GM19395 (cell line): ENCODE measurements at regions not wholly inside any gene's neighbourhood (a gene's known extent, or its start where the extent isn't known, plus 50 kb on each side); places are given as distances from the start of the nearest gene placed in this dataset.

Source experiments
- ATAC-seq: cut with Tn5 transposase; IDR thresholded peaks from one replicate; pipeline ENCODE4 v1.9.1; 2021; ENCODE audit warnings: mild to moderate bottlenecking, moderate library complexity; ENCODE audit not compliant: unreplicated experiment

DNA sequence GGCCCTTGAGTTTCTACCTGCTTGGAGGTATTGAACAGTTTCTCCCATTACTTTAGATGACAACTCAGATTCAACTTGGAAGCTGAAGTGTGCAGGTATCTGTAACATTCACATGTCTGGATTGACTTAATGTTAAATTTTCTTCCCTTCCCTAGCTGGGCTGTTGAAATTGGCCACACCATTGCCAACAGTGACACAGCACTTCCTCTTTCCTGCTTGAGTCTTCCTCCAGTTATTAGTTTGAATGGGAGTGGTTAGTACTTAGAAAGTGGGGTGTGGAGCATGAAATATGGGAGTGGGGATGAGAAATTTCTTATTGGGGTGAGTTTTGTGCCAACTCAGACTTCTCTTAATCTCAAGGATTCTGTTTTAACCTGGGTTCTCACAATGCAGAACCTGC, 454.9 kb downstream of the KCNJ2 start:
- no peak for ATAC-seq

DNA sequence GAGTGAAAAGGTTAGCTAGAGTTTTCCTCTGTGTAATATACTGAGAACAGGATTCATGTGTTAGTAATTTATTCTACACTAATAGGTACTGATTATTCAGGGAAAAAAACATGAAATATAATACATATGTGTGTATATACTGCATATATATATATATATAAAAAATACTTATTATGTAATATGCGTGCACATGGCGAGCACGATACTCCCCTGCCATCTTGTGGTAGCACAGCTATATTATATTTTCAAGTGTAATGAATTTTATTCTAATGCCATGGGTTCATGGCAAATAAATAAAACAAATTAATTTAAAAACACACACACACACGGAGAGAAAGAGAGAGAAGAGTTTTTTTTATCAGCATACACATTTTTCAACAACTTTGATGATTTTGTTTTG, 460.6 kb downstream of the KCNJ2 start:
- no peak for ATAC-seq

DNA sequence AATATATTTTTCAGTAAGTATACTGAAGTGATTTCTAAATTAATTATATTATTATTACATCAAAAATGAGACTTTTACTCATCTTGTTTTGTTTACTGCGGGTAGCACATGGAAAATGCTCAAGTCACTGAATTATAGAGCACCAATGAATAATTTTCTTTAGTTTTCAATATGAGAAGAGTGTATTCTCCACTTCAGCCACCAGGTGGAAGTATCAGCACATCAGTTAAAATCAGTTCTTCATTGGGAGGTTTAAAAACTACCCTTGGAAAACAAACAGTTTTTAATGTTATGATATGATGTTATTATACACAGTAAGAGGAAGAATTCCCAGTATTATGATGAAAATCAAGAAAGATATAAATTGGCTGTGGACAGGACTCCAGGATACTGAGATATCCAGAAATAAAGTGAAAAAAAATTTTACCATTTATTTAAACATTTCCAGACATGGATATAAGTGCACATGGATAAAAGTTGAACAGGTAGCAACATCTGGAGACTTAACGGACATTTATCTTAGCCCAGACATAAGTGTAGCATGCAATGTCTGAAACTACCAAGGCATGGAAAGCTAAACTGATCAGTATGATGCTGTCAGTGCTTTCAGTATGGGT, 467.3 kb downstream of the KCNJ2 start:
- ATAC-seq = peak; percentile 67

DNA sequence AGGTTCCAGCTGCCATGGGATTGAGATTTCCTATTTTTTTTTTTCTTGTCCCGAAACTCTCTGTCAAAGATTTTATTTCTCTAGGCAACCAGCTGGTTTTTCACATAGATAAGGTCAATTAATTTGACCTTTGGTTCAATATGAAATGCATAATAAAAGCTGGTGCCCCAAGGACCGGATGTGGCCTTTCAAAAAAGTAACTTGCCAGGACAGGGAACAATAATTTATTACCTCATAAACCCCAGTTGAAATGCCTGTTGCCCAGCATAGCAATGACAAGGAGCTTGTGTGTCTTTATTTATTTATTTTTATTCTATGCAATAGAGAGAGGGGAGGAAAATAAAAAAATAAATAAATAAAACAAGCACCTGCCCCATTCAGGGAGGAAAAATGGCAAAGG, 472.7 kb downstream of the KCNJ2 start:
- ATAC-seq = no peak

DNA sequence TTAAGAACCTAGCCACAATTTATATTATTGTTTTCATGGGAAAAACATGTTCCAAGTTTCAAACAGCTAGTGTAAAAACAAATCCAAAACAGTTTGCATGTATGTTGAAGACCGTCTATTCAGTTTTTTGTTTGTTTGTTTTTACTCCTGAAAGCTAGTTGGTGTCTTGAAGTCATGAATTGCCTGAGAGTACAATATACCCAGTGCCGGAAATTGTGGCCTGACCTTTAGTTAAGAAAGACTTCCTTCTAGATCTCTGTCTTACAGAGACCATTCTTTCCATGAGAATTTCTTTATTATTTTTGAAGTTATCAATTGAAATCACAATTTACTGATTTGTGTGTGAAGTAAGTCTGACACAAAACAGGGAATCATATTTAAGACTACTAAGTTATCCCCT, 474.8 kb downstream of the KCNJ2 start:
- ATAC-seq = no peak

DNA sequence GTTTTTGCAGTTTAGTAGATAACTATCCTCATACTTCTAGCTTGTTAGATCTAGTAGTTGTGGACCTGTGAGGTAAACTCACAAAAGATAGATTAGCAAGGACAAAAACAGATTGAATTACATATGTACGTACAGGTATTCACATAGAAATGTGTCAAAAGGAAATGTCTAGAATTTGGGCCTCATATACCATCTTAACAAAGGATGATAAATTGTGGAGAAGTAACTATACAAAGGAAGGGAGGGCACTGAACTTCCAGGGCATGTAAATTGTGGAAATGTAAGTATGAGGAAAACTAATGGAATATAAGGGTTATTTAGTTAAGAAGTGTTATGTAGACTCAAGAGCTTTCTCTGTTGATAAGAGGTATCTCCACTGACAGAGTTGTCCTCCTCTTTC, 477.3 kb downstream of the KCNJ2 start:
- no peak for ATAC-seq

DNA sequence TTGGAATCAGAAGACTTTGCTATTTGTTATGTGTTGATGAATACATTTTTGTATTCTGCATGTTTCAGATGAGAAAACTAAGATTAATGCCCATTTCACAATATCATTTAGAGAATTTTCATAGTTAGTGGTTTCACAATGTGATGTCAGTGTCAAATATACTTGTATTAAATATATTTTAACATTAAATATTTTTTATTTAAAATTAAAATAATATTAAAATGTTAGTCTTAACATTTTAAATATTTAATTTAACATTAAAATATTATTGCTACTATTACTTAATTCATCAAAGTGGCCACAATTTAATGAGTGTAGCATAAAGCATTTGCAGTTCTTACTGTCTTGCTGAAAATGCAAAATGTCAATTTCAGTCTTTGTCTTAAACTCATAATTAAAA, 478.8 kb downstream of the KCNJ2 start:
- no peak for ATAC-seq

DNA sequence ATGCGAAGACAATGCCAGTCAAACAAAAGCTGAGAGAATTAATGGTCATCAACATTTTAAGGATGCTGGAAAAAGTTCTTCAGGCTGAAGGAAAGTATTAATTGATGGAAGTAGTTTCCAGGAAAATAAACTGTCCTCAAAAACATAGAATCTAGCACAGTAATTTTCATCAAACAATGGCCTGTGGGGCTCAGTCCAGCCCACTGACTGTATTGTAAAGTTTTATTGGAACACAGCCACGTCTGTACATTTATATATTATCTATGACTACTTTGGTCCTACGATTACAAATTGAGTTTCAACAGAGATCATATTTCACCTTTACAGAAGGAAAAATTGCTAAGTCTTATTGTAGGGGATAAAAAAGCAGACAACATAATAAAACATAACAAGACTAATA, 484.5 kb downstream of the KCNJ2 start:
- no peak for ATAC-seq

DNA sequence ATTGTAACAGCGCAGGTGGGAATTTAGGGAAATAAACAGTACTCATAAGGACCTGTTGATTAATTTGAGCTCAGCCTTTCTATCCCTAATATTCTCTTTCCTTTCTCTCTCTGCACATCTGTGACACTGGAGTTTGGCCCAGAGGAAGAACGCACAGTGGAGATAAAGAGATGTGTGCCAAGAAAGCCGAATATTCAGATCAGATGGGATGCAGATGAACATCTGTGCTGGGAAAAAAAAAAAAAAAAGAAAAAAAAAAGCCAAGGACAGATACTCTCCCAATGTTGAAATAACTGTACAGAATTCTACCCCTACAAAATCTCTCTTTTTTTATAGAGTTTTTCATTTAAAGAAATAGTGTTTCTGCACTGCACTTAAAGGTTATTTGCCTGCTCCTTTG, 485.4 kb downstream of the KCNJ2 start:
- ATAC-seq = no peak

DNA sequence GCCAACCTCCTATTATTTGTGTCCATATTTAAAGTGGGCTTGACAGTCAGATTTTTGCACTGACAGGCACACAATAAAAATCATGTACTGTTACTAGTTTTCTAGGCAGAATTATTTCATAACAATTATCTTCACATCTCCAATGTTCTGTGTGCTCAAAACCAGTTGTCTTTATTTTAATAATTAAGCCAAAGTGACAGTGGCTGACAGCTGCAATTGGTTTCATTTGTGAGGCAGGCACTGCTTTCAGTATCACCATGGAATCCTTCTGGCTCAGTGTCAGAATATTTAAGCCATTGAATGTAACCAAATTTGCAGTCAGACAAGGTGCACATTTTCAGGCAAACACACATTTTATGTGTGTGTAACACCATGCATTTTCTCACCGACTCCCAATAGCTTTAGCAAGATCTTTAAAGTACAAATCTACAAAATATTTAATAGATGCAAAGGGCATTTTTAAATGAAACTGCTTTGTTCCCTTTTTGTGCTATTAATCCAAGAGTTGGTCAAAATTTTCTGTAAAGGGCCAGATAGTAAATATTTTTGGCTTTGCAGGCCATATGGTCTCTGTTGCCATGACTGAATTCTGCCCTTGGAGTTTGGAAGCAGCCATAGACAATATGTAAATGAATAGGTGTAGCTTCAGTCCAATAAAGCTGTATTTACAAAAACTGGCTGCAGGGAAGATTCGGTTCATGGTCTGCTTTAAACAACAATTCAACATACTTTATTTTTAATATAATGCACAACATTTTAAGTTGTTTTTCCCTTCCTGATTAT, 486.0 kb downstream of the KCNJ2 start:
- ATAC-seq = no peak

DNA sequence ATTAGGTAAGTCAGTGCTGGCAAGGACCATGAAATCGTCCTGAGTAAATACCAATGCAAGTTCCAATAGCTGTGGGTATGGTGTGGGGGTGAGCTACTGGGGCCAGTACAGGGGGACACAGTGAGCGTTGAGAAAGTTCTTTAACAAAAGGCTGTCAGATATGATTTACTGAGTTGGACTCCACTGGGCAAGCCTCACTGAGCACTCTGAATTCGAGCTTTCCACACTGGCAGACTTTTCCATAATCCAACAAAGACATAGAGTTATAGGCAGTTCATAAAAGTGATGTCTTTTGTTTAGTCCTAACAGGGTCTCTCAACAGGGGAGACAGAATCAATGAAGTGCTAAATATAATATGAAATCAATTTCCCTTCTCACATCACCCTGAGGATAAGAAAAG, 489.0 kb downstream of the KCNJ2 start:
- ATAC-seq = no peak

DNA sequence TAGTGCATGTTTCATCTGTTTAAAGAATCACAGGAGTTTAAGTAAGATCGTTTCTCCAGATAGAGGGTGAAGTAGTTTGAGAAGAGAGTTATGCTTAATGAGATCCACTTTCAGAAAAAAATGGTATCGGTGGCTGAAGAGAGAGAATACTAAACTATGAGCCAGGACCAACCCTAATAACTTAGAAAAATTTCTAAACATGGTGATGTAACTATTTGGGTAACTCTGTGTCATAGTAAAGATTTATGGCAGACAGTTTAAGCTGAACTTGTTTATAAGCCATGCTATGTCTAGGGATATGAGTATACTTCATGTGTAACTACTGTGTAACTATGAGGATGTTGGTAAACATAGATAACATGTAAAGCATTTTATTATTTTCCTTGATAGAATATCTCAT, 489.5 kb downstream of the KCNJ2 start:
- no peak for ATAC-seq

DNA sequence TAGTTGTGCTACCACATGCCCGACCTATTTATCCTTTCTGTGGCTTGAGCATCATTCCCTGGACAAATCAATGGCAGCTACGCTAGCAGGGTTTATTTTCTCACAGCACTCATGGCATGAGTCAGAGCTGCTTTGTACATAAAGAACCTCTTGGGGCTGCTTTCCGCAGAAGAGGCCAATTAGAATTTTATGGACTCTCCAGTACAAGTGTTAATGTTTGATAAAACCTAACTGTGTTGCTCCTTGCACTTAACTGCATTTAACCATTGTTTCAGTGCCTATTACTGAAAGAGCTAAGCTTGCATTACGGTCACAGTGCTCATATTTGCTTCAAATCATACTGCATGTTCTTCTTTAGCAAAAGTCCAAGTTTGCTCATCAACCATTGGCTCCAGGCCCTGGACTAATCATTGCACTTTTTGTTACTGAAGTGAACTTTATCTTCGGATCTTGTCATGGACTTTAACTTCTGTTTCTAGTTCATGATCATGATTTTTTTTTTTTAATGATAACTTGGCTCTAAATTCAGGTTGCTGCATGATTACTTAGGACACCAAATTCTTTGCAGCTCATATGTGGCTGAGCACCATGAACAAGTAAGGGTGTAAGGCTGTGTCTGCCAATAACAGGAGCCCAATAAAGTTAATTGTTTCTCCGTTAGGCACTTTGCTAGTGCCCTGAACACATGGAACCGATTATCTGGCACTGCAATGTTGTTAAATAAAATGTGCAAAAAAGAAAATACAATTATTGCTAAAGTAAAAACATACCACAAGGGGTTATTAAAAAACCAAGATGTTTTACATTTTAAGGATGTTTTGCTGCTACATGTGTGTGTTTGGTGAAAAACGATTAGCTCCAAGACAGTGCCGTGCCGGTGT, 492.2 kb downstream of the KCNJ2 start:
- no peak for ATAC-seq

DNA sequence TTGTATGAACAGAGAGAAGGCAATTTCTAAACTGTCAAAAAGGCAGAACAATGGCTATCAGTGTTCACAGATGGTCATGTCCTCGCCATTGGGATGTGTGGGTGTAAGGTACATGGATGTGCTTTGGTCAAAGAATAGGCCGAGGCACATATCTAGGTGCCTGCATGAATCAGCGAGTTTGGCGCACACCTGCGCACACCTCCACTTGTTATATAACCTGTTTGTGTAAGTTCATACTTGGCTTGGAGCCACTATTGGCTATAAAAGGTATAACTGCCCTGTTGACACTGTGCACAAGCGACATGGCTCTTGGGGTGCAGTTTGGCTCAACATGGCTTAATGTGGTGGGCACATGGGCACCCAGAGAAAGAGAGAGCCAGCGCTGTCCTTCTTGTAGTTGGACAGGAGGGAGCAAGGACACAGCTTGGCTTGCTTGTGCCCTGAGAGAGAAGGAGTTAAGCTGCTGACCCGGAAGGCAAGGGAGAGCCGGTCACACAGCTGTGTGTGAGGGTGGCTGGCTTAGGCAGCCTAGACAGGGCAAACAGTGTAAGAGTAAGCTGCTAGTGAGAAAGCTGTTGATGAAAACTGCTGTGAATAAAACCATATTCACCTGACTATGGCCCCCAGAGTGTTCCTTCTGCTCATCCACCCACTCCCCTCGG, 499.1 kb downstream of the KCNJ2 start:
- ATAC-seq = no peak

DNA sequence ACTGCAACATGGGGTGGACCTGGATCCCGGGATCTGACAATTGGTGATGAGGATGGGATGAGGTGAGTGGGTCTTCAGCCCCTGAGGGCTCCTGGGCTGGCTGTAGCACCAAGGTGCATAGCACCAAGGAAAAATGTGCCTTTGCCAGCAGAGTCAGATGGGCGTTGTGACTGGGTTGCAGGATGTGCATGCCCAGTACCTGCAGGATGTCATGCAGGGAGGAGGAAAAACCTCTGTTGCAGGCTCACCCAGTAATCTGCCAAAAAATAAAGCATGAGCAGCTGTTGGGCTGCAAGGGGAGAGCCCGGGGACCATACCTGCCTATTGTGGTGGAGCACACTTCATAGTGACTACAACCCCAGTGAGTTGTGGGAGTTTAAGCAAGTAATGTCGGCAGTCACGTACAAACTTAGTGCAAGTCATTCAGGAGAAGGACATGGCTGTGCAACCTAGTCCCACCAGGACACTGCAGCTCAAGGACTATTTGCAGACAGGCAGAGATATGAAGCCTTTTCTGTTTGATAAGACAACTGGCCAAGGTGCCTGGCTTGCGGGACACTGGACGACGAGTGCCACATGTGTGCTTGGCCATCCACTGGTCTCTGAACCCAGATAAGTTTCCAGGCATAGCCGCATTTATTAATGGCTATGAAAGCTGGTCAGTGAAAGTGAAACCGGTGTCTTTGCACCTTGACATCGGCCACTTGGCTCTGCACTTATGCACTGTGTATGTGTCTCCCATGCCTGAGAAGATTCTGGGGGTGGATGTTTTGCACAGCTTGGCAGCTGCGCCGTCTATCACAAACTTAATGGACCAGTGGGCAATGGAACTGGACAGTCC, 499.8 kb downstream of the KCNJ2 start:
- ATAC-seq = no peak

DNA sequence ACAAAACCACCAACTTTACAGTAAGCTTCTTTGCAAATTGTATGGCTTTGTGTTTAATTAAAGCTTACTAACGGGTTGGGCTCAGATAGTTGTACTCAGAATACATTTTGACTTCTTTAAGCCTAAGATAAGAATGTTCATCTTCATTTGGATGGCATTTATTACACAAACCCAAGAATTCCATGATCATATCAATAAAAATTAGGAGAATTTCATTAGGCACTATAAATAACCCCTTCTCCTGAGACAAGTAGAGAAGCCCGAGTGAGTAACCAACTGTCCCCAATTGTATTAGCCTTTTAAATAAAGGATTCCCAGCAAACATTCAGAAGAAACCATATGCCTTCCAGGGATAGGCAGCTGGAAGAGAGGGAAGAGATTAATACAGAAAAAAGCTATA, 504.7 kb downstream of the KCNJ2 start:
- no peak for ATAC-seq

DNA sequence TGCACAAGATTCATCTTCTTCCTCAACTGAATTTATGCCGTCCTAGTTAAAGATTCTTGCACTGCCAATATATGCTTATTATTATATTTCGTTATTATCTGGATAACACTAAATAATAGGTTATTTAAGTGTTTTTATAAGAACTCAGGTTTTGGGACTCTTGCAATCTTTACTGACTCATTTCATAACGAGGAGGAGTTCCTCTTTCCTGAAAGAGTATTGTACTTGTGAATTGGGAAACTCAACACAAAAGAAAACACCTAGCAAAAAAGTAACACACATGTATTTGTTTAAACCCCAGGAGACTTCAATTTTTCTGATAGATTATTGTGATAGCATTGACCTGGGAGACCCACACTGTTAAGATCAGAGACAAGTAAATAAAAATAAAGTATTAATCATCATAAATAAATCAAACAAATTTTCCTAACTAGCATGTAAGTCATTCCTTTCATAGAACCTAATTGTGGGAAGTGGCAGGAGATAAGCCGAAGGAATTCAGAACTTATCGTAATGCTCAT, 505.8 kb downstream of the KCNJ2 start:
- no peak for ATAC-seq

DNA sequence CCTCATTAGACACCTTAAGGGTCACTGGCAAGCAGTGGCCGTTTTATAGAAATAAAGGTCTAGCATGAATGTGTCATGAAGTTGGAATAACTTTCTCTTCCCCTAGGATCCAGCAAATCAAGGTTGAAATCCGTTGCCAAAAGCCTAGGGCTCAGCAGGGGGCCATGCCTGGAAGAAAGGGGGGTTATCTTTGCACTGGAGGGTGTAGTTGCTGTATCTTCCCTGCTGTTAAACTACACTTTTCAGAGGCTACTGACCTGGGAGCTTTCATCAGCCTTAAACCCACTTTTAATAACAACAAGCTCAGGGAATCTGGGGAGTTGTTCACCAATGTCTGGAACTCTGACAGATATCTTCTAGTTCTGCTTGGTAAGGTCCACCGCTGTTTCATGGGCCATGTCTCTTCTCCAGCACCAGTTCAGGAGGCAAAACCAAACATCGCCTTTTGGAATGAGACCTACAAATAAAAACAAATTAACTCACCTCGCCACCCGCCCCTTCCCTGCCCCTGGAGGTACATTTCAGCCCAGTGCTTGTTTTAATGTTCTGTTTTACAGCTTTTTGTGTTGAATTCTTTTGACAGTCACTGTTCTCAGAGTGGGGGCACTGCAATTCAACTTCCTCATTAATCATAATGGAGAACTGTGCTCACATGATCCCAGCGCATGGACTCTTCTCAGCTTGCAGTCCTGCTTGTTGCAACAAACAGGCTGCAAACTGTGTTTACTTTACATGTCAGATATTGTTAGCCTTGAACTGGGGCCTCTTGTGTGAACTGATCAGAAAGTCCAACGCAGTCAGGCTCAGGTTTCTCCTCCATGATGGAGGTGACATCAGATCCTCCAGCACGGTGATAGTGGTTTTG, 508.7 kb downstream of the KCNJ2 start:
- no peak for ATAC-seq

DNA sequence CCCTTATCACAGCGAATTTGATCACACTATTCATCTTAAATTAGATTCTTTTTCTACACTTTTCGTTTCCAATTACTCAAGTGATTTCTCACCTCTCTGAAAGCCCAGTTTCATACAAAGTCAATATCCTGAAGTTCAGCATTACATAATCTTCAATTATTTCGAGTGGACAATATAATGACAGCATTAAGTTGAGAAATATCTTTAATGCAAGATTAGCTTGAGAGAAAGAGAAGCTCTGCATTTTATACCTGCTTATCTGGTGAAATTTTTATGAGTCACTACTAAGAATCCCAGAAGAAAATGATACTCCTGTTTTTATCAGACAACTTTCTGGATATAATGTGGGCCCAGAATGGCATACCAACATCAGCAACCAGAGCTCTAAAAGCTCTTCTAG, 509.6 kb downstream of the KCNJ2 start:
- ATAC-seq = no peak
